ENCODE measurements at regions not wholly inside any gene's neighbourhood (a gene's known extent, or its start where the extent isn't known, plus 50 kb on each side); places are given as distances from the start of the nearest gene placed in this dataset.

DNA sequence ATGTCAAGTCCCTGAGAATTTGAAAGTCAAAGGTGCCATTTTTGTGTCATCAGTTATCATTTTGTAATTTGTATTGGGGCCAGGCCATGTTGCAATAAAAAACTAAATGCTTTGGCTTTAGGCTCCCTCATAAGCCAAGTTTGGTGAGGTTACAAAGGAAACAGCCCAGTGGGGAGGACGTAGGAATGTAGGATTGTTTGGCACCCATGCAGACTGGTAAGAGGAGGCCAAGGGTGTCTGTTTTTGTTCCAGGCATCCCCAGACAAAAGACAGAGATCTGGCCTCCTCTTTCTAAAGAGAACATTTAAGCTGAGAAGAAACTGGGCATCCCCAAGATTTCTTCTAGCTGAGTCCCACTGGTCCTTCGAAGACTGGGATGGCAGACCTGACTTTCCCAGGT, 111.7 kb downstream of the SUDS3 start (continued):
- TF ChIP-seq, protein P1, sequence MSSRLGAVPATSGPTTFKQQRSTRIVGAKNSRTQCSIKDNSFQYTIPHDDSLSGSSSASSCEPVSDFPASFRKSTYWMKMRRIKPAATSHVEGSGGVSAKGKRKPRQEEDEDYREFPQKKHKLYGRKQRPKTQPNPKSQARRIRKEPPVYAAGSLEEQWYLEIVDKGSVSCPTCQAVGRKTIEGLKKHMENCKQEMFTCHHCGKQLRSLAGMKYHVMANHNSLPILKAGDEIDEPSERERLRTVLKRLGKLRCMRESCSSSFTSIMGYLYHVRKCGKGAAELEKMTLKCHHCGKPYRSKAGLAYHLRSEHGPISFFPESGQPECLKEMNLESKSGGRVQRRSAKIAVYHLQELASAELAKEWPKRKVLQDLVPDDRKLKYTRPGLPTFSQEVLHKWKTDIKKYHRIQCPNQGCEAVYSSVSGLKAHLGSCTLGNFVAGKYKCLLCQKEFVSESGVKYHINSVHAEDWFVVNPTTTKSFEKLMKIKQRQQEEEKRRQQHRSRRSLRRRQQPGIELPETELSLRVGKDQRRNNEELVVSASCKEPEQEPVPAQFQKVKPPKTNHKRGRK (CRISPR knock-in tag; IDR thresholded peaks at IDR 0.05; ENCODE audit: borderline replicate concordance): no peak
- no peak for TF ChIP-seq FOXP1 (CRISPR knock-in tag; IDR thresholded peaks at IDR 0.05; ENCODE audit: borderline replicate concordance)
- no peak for TF ChIP-seq CREB1 (CRISPR knock-in tag; IDR thresholded peaks at IDR 0.05)

DNA sequence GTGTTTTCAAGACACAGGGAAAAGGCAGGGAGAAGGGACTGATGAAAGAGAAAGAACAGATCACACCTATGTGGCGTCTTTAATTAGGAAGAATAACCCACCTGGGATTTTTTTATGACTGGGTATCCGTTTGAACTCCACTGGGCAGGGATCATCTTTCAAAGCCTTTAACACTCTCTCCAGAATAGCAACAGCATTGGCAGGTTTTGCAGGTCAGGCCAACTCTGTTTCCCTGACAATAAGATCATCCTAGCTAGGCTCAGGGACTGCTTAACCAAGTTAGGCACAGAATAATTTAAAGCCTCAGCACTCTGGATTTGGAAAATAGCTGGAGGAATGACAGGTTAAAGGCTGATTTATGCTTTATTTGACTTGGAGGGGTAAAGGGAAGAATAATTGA, 117.6 kb downstream of the SUDS3 start:
- peaks cover 7% of the 10 kb centered on the region for H3K9me3 Mint-ChIP-seq

DNA sequence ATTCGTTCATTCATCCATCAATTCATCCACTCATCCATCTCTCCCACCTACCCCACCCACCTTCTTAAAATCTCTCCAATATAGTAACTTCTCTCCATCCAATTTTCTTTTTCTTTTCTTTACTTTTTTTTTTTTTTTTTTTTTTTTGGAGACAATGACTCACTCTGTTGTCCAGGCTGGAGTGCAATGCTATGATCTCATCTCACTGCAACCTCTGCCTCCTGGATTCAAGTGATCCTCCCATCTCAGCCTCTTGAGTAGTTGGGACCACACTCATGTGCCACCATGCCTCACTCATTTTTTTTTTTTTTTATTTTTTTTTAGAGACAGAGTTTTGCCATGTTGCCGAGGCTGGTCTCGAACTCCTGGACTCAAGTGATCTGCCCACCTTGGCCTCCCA, 118.4 kb downstream of the SUDS3 start:
- no peaks in the 10 kb centered on the region for H3K36me3 Mint-ChIP-seq
- POLR2A ChIA-PET: no interaction called here
- no peaks in the 10 kb centered on the region for H3K9me3 Mint-ChIP-seq
- DNase-seq (ENCODE audit: low spot score): no peak
- H3K27me3 Mint-ChIP-seq (ENCODE audit: low read depth): no peaks in the 10 kb centered on the region
- CTCF ChIA-PET: no interaction called here
- H3K27ac Mint-ChIP-seq: no peak overlapping the region
- H3K4me1 Mint-ChIP-seq: peaks cover 13% of the 10 kb centered on the region
- H3K4me3 Mint-ChIP-seq: no peak overlapping the region
- TF ChIP-seq, protein P2, sequence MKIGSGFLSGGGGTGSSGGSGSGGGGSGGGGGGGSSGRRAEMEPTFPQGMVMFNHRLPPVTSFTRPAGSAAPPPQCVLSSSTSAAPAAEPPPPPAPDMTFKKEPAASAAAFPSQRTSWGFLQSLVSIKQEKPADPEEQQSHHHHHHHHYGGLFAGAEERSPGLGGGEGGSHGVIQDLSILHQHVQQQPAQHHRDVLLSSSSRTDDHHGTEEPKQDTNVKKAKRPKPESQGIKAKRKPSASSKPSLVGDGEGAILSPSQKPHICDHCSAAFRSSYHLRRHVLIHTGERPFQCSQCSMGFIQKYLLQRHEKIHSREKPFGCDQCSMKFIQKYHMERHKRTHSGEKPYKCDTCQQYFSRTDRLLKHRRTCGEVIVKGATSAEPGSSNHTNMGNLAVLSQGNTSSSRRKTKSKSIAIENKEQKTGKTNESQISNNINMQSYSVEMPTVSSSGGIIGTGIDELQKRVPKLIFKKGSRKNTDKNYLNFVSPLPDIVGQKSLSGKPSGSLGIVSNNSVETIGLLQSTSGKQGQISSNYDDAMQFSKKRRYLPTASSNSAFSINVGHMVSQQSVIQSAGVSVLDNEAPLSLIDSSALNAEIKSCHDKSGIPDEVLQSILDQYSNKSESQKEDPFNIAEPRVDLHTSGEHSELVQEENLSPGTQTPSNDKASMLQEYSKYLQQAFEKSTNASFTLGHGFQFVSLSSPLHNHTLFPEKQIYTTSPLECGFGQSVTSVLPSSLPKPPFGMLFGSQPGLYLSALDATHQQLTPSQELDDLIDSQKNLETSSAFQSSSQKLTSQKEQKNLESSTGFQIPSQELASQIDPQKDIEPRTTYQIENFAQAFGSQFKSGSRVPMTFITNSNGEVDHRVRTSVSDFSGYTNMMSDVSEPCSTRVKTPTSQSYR (CRISPR knock-in tag; IDR thresholded peaks at IDR 0.05): no peak
- no peak for TF ChIP-seq ZNF423 (CRISPR knock-in tag; IDR thresholded peaks at IDR 0.05)
- TF ChIP-seq NR2C2 (CRISPR knock-in tag; IDR thresholded peaks at IDR 0.05): no peak
- no peak for TF ChIP-seq PRDM15 (CRISPR knock-in tag; IDR thresholded peaks at IDR 0.05)
- TF ChIP-seq GRHL2 (CRISPR knock-in tag; IDR thresholded peaks at IDR 0.05; ENCODE audit: insufficient replicate concordance, severe bottlenecking): no peak
- TF ChIP-seq, protein P3, sequence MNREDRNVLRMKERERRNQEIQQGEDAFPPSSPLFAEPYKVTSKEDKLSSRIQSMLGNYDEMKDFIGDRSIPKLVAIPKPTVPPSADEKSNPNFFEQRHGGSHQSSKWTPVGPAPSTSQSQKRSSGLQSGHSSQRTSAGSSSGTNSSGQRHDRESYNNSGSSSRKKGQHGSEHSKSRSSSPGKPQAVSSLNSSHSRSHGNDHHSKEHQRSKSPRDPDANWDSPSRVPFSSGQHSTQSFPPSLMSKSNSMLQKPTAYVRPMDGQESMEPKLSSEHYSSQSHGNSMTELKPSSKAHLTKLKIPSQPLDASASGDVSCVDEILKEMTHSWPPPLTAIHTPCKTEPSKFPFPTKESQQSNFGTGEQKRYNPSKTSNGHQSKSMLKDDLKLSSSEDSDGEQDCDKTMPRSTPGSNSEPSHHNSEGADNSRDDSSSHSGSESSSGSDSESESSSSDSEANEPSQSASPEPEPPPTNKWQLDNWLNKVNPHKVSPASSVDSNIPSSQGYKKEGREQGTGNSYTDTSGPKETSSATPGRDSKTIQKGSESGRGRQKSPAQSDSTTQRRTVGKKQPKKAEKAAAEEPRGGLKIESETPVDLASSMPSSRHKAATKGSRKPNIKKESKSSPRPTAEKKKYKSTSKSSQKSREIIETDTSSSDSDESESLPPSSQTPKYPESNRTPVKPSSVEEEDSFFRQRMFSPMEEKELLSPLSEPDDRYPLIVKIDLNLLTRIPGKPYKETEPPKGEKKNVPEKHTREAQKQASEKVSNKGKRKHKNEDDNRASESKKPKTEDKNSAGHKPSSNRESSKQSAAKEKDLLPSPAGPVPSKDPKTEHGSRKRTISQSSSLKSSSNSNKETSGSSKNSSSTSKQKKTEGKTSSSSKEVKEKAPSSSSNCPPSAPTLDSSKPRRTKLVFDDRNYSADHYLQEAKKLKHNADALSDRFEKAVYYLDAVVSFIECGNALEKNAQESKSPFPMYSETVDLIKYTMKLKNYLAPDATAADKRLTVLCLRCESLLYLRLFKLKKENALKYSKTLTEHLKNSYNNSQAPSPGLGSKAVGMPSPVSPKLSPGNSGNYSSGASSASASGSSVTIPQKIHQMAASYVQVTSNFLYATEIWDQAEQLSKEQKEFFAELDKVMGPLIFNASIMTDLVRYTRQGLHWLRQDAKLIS (CRISPR knock-in tag; IDR thresholded peaks at IDR 0.05; ENCODE audit: borderline replicate concordance): no peak
- TF ChIP-seq, protein P4, sequence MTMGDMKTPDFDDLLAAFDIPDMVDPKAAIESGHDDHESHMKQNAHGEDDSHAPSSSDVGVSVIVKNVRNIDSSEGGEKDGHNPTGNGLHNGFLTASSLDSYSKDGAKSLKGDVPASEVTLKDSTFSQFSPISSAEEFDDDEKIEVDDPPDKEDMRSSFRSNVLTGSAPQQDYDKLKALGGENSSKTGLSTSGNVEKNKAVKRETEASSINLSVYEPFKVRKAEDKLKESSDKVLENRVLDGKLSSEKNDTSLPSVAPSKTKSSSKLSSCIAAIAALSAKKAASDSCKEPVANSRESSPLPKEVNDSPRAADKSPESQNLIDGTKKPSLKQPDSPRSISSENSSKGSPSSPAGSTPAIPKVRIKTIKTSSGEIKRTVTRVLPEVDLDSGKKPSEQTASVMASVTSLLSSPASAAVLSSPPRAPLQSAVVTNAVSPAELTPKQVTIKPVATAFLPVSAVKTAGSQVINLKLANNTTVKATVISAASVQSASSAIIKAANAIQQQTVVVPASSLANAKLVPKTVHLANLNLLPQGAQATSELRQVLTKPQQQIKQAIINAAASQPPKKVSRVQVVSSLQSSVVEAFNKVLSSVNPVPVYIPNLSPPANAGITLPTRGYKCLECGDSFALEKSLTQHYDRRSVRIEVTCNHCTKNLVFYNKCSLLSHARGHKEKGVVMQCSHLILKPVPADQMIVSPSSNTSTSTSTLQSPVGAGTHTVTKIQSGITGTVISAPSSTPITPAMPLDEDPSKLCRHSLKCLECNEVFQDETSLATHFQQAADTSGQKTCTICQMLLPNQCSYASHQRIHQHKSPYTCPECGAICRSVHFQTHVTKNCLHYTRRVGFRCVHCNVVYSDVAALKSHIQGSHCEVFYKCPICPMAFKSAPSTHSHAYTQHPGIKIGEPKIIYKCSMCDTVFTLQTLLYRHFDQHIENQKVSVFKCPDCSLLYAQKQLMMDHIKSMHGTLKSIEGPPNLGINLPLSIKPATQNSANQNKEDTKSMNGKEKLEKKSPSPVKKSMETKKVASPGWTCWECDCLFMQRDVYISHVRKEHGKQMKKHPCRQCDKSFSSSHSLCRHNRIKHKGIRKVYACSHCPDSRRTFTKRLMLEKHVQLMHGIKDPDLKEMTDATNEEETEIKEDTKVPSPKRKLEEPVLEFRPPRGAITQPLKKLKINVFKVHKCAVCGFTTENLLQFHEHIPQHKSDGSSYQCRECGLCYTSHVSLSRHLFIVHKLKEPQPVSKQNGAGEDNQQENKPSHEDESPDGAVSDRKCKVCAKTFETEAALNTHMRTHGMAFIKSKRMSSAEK (CRISPR knock-in tag; IDR thresholded peaks at IDR 0.05; ENCODE audit: borderline replicate concordance): no peak
- TF ChIP-seq ZNF138 (CRISPR knock-in tag; conservative IDR thresholded peaks at IDR 0.05): no peak
- no peak for TF ChIP-seq MXD4 (CRISPR knock-in tag; IDR thresholded peaks at IDR 0.05; ENCODE audit: borderline replicate concordance)
- TF ChIP-seq, protein P5, sequence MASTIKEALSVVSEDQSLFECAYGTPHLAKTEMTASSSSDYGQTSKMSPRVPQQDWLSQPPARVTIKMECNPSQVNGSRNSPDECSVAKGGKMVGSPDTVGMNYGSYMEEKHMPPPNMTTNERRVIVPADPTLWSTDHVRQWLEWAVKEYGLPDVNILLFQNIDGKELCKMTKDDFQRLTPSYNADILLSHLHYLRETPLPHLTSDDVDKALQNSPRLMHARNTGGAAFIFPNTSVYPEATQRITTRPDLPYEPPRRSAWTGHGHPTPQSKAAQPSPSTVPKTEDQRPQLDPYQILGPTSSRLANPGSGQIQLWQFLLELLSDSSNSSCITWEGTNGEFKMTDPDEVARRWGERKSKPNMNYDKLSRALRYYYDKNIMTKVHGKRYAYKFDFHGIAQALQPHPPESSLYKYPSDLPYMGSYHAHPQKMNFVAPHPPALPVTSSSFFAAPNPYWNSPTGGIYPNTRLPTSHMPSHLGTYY (CRISPR knock-in tag; IDR thresholded peaks at IDR 0.05): no peak
- no peak for ATAC-seq

More for the DNA sequence above, 117.6 kb downstream of the SUDS3 start:
- TF ChIP-seq ZBTB21 (CRISPR knock-in tag; IDR thresholded peaks at IDR 0.05; ENCODE audit: borderline replicate concordance): no peak
- no peak for TF ChIP-seq CREB1 (CRISPR knock-in tag; IDR thresholded peaks at IDR 0.05)
- no peak for TF ChIP-seq JUN (CRISPR knock-in tag; IDR thresholded peaks at IDR 0.05)
- TF ChIP-seq EMX1 (CRISPR knock-in tag; IDR thresholded peaks at IDR 0.05): no peak
- TF ChIP-seq MAX (CRISPR knock-in tag; IDR thresholded peaks at IDR 0.05): no peak
- CTCF ChIA-PET: no interaction called here
- H3K36me3 Mint-ChIP-seq: peaks cover 7% of the 10 kb centered on the region
- H3K27me3 Mint-ChIP-seq (ENCODE audit: low read depth): peaks cover 4% of the 10 kb centered on the region
- DNase-seq (ENCODE audit: low spot score) (no peak), ATAC-seq (no peak)
- peaks cover 13% of the 10 kb centered on the region for H3K4me1 Mint-ChIP-seq
- no peak overlapping the region for H3K4me3 Mint-ChIP-seq
- POLR2A ChIA-PET: no interaction called here
- H3K27ac Mint-ChIP-seq: no peak overlapping the region
